Fibroblast of pulmonary artery (primary cell): ENCODE measurements at regions not wholly inside any gene's neighbourhood (a gene's known extent, or its start where the extent isn't known, plus 50 kb on each side); places are given as distances from the start of the nearest gene placed in this dataset.
A peak's percentile ranks its signal among the peaks of the same experiment; 100 is the strongest.

ENCODE experiments used
- DNase-seq: peaks from one replicate; pipeline ENCODE4 v3.0.0-alpha.2; 2010; ENCODE audit warnings: low read depth
- H3K4me3 ChIP-seq: replicated peaks from 2 replicates; pipeline ENCODE4 v1.5.1; 2011; ENCODE audit warnings: low read depth, mild to moderate bottlenecking, control low read depth, low read length, moderate library complexity
- CTCF ChIP-seq: IDR thresholded peaks from 2 replicates; pipeline ENCODE4 v1.5.1; 2011; ENCODE audit warnings: mild to moderate bottlenecking, control low read depth, low read length, inconsistent platforms; ENCODE audit errors: missing control alignments

DNA sequence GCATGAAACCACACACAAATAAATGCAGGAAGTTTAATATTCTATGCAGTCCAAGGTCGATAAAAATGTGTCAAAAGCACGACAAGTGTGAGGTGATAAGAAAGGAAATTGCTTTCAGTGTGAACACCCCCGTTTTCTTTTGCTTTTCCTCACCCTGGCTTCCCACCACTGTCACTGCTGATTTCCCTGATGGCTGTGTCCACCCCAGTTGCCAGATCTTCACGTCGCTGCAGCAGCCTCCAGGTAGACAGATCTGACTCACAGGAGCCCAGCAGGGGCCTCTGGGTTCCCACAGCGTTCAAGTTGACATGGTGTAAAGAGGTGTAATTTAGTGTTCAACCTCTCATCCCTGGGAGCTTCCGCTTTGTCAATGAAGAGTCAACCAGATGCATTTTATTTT is 128.0 kb upstream of the TACR1 start:
- no peak for TF ChIP-seq CTCF
- no peak for DNase-seq
- no peak overlapping the region for H3K4me3 ChIP-seq

GRCh38 chr2:75326645-75327044 is 127.3 kb upstream of the TACR1 start:
- no peak overlapping the region for H3K4me3 ChIP-seq
- no peak for DNase-seq
- no peak for TF ChIP-seq CTCF

DNA sequence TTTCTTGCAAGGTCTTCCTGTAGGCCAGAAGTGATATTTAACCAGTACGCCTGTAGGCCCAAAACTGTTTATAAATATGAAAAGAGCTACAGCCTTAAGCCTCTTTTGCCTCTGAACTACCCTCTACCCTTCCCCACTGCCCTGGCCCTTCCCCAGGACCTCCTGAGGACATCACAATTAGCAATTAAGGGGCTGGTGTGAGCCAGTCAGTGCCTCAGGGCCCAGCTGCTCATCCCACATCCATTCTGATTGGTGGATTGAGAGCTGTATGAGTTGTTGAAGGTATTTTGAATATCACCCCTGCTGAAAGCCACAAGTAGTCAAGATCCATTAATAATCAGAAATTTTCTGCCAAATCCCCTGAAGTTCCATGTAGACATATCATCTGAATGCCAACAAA is 126.3 kb upstream of the TACR1 start:
- no peak for DNase-seq
- no peak overlapping the region for H3K4me3 ChIP-seq
- TF ChIP-seq CTCF = no peak

DNA sequence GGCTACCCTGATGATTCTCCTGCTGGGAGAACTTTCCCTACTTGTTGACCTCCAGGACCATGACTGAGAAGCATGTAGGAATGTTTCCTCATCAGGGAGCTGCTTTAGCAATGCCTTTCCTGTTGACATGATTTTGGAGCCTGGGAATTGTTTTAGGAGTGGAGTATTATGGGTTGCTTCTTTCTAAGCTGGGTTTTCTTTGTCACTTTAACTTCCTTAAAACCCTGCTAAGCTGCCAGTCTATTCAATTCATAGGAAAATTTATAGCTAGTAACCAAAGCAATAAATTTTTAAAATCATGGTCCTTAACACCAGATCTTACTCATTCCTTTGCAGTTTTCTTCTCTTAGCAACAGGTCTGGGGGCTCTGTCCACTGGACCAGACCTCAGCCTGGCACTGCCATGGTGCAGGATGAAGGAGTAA is 125.6 kb upstream of the TACR1 start:
- no peak for TF ChIP-seq CTCF

DNA sequence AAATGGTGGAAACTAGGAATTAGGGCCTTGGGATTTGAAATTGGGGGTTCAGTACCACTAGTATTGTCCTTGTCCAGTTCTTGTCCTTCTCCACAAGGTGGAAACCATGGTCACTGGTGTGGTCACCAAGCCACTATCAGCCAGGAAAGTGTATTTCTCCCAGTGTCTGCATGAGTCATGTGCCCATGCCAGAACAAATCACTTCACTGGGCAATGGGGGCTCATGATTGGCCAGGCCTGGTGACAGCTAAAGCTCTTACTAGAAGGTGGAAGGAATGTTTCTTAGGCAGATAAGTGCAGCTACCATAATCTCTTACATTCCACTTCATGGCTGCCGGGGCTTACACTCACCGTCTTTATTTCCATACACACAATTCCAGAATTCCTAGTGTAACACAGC is 124.8 kb upstream of the TACR1 start:
- DNase-seq = peak; percentile 4
- TF ChIP-seq CTCF = no peak
- H3K4me3 ChIP-seq = no peak overlapping the region

More for the DNA sequence above, 125.6 kb upstream of the TACR1 start:
- no peak overlapping the region for H3K4me3 ChIP-seq
- DNase-seq = peak; percentile 28

DNA sequence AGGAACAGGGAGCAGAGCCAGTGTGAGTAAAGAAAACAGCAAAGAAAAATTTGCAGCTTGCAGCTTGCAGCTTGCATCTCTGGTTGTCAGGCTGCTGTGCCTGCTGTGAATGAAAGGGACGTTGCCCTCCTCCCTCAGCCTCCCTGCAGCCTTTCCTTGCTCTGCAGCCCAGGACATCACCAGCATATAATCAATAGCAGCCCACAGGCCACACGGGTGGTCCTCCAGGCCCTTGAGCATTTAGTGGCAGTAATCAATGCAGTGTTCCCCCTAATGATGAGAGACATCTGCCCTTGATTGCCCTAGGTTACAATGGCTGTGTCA is 122.2 kb upstream of the TACR1 start:
- no peak for TF ChIP-seq CTCF
- no peak for DNase-seq
- H3K4me3 ChIP-seq = no peak overlapping the region

- no peak overlapping the region for H3K4me3 ChIP-seq
- TF ChIP-seq CTCF = no peak
- no peak for DNase-seq
Observed at GRCh38 chr2:75320898-75321598, 121.7 kb upstream of the TACR1 start.
